HCT116 (cell line): ENCODE measurements at regions not wholly inside any gene's neighbourhood (a gene's known extent, or its start where the extent isn't known, plus 50 kb on each side); places are given as distances from the start of the nearest gene placed in this dataset.

Experiments used
- ATF3 ChIP-seq: IDR thresholded peaks from 2 replicates; pipeline ENCODE4 v1.6.1; 2012
- CBX3 ChIP-seq: IDR thresholded peaks from 2 replicates; pipeline ENCODE4 v1.6.1; 2012; ENCODE audit warnings: low read depth
- CEBPB ChIP-seq: IDR thresholded peaks from 2 replicates; pipeline ENCODE4 v1.6.1; 2012; ENCODE audit warnings: low read depth
- EZH2 ChIP-seq: fragments of 200-600 bp; sonication (generic); IDR thresholded peaks from 2 replicates; pipeline ENCODE4 v1.6.1; 2017; ENCODE audit warnings: antibody characterized with exemption, mixed run types
- EZH2phosphoT487 ChIP-seq: fragments of 200-600 bp; IDR thresholded peaks from 2 replicates; pipeline ENCODE4 v1.6.1; 2018; ENCODE audit warnings: antibody characterized with exemption, borderline replicate concordance
- POLR2A ChIP-seq: IDR thresholded peaks from 2 replicates; pipeline ENCODE4 v1.7.0; 2011; ENCODE audit warnings: borderline replicate concordance; ENCODE audit not compliant: insufficient read depth, insufficient read length; ENCODE audit errors: extremely low read depth
- POLR2AphosphoS5 ChIP-seq: IDR thresholded peaks from 2 replicates; pipeline ENCODE4 v1.6.1; 2011; ENCODE audit warnings: mild to moderate bottlenecking, low read depth, low read length, moderate library complexity
- RAD21 ChIP-seq: IDR thresholded peaks from 2 replicates; pipeline ENCODE4 v1.6.1; 2012; ENCODE audit warnings: low read depth, mild to moderate bottlenecking
- SRF ChIP-seq: IDR thresholded peaks from 2 replicates; pipeline ENCODE4 v1.6.1; 2012; ENCODE audit warnings: low read depth
- TCF7L2 ChIP-seq: IDR thresholded peaks from 2 replicates; pipeline ENCODE4 v1.7.0; 2011; ENCODE audit warnings: borderline replicate concordance, inconsistent platforms; ENCODE audit not compliant: insufficient read depth, insufficient read length; ENCODE audit errors: extremely low read depth
- ZNF274 ChIP-seq: fragments of 200-500 bp; sonication (Bioruptor generic); IDR thresholded peaks from 2 replicates; pipeline ENCODE4 v1.6.1; 2014; ENCODE audit warnings: mild to moderate bottlenecking, low read depth, low read length, inconsistent platforms
- TF ChIP-seq, protein P1 (sequence below), 3 experiments: fragments of 200-600 bp in 1 of 3; sonication (generic) in 1 of 3; IDR thresholded peaks in 2 of 3; conservative IDR thresholded peaks in 1 of 3; 2 replicates each; pipeline ENCODE4 v1.5.1; 2012 to 2017; ENCODE audit warnings: low read depth in 2 of 3, low read length in 2 of 3, antibody characterized with exemption in 1 of 3, borderline replicate concordance in 1 of 3, control low read depth in 1 of 3, mild to moderate bottlenecking in 1 of 3, mixed read lengths in 1 of 3, mixed run types in 1 of 3, moderate library complexity in 1 of 3; ENCODE audit not compliant: insufficient read depth in 1 of 3

GRCh38 chr5:98403131-98403530 lies 370.3 kb upstream of the RGMB start:
- TF ChIP-seq POLR2AphosphoS5 (no peak), POLR2A (no peak), EZH2phosphoT487 (no peak), TCF7L2 (no peak), RAD21 (no peak), CEBPB (no peak), SRF (no peak), ATF3 (no peak), CBX3 (no peak), ZNF274 (no peak), EZH2 (no peak)
- TF ChIP-seq, protein P1, sequence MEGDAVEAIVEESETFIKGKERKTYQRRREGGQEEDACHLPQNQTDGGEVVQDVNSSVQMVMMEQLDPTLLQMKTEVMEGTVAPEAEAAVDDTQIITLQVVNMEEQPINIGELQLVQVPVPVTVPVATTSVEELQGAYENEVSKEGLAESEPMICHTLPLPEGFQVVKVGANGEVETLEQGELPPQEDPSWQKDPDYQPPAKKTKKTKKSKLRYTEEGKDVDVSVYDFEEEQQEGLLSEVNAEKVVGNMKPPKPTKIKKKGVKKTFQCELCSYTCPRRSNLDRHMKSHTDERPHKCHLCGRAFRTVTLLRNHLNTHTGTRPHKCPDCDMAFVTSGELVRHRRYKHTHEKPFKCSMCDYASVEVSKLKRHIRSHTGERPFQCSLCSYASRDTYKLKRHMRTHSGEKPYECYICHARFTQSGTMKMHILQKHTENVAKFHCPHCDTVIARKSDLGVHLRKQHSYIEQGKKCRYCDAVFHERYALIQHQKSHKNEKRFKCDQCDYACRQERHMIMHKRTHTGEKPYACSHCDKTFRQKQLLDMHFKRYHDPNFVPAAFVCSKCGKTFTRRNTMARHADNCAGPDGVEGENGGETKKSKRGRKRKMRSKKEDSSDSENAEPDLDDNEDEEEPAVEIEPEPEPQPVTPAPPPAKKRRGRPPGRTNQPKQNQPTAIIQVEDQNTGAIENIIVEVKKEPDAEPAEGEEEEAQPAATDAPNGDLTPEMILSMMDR (IDR thresholded peaks at IDR 0.05 in 2 of 3, conservative IDR thresholded peaks at IDR 0.05 in 1 of 3; ENCODE audit: borderline replicate concordance in 1 of 3, insufficient read depth in 1 of 3, low read depth in 2 of 3, low read length in 2 of 3) = no peak
